ENCODE measurements at regions not wholly inside any gene's neighbourhood (a gene's known extent, or its start where the extent isn't known, plus 50 kb on each side); places are given as distances from the start of the nearest gene placed in this dataset.

DNA sequence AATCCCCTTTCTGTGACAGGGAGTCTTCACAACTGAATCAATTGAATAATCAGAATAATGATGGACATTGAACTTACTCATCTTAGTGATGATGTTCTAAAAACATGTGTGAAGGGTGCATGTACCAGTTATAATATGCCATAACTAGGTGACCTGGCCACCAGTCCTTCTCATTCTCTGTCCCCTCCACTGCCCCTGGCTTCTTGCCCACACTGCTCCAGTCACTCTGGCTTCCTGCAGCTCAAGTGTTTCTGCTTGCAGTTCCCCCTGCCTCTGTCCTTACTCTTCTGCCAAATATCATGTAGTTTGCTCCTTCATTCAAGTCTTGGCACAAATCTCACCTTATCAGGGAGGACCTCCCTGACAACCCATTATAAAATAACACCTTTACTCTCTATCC is 168.1 kb upstream of the SLC7A11 start:
- H3K4me1 ChIP-seq (ENCODE audit: control insufficient read depth, insufficient read depth, low read length, unreplicated experiment): peaks cover 19% of the 10 kb centered on the region
- H2AFZ ChIP-seq (ENCODE audit: low read length, unreplicated experiment): no peak overlapping the region
- H3K79me2 ChIP-seq (ENCODE audit: control insufficient read depth, insufficient read depth, low read length, unreplicated experiment): no peaks in the 10 kb centered on the region
- H3K4me3 ChIP-seq (ENCODE audit: low read depth, low read length): no peak overlapping the region
- H3K36me3 ChIP-seq (ENCODE audit: insufficient read depth, low read length): no peaks in the 10 kb centered on the region
- no peak overlapping the region for H3K27ac ChIP-seq (ENCODE audit: low read depth, low read length)
- H3K27me3 ChIP-seq (ENCODE audit: insufficient read depth, low read length): no peaks in the 10 kb centered on the region

GRCh38 chr4:138409670-138410069 is 167.5 kb upstream of the SLC7A11 start:
- Histone ChIP-seq H3K27ac (ENCODE audit: low read depth, low read length) (no peak overlapping the region), H3K4me3 (ENCODE audit: low read depth, low read length) (no peak overlapping the region), H3K79me2 (ENCODE audit: control insufficient read depth, insufficient read depth, low read length, unreplicated experiment) (no peaks in the 10 kb centered on the region), H2AFZ (ENCODE audit: low read length, unreplicated experiment) (no peak overlapping the region), H3K27me3 (ENCODE audit: insufficient read depth, low read length) (no peaks in the 10 kb centered on the region), H3K36me3 (ENCODE audit: insufficient read depth, low read length) (no peaks in the 10 kb centered on the region), H3K4me1 (ENCODE audit: control insufficient read depth, insufficient read depth, low read length, unreplicated experiment) (peaks cover 22% of the 10 kb centered on the region)

DNA sequence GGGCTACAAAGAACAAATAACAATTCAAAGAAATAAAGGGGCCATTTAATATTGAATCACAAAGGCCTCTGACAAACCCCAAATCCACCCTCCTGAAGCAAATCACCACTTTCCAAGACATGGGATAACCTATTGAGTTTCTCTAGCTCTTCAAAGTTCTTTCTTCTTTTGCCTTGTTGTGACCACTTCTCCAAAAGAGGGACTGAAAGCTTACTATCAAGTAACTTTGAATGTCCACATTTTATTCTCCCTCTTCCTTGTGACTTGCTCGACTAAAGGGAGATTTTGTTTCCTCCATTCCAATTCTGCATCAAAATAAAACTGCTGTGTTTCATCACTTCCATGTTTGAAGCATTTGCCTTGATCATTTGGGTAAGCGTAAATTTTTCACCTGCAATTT is 166.6 kb upstream of the SLC7A11 start:
- Histone ChIP-seq H3K79me2 (ENCODE audit: control insufficient read depth, insufficient read depth, low read length, unreplicated experiment) (no peaks in the 10 kb centered on the region), H3K36me3 (ENCODE audit: insufficient read depth, low read length) (no peaks in the 10 kb centered on the region), H2AFZ (ENCODE audit: low read length, unreplicated experiment) (no peak overlapping the region), H3K27me3 (ENCODE audit: insufficient read depth, low read length) (no peaks in the 10 kb centered on the region), H3K4me3 (ENCODE audit: low read depth, low read length) (no peak overlapping the region), H3K4me1 (ENCODE audit: control insufficient read depth, insufficient read depth, low read length, unreplicated experiment) (peaks cover 22% of the 10 kb centered on the region), H3K27ac (ENCODE audit: low read depth, low read length) (no peak overlapping the region)

DNA sequence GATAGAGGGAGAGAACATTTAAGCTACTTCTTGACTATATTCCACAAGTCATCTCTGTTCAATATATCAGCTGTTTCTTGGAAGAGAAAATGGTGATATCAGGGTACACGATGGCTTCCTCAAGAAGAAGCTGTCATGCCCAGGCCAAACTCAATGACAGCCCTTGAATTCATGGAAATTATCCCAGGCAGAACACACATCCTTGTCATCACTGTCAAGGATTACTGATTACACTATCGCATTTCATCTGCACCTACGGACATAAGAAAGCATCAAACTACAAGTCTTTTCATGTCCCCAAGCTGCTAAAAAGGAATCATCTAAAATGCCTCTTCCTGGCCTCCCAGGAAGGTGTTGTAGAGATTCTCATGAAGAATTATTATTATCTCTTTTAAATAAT is 165.2 kb upstream of the SLC7A11 start:
- H3K27me3 ChIP-seq (ENCODE audit: insufficient read depth, low read length): no peaks in the 10 kb centered on the region
- H2AFZ ChIP-seq (ENCODE audit: low read length, unreplicated experiment): no peak overlapping the region
- no peak overlapping the region for H3K27ac ChIP-seq (ENCODE audit: low read depth, low read length)
- H3K79me2 ChIP-seq (ENCODE audit: control insufficient read depth, insufficient read depth, low read length, unreplicated experiment): no peaks in the 10 kb centered on the region
- no peaks in the 10 kb centered on the region for H3K36me3 ChIP-seq (ENCODE audit: insufficient read depth, low read length)
- no peak overlapping the region for H3K4me3 ChIP-seq (ENCODE audit: low read depth, low read length)
- peaks cover 22% of the 10 kb centered on the region for H3K4me1 ChIP-seq (ENCODE audit: control insufficient read depth, insufficient read depth, low read length, unreplicated experiment)

DNA sequence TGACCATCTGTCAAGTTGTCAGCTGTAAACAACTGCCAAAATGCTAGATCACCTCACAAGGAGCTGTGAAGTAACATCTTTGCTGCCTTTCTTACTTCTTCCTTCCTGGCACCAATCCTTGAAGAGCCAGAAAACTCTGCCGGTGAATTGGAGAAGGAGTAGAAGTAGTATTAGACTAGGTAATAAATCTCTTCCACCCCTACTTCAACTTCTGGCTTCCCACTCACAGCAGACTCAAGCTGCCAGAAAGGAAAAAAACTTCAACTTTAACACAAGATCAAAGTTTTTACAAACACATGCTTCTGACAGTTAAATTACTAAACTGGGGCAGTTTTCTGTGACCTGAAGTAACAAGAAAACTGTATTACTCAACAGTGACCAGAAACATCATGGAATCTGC is 164.7 kb upstream of the SLC7A11 start:
- no peak overlapping the region for H2AFZ ChIP-seq (ENCODE audit: low read length, unreplicated experiment)
- H3K79me2 ChIP-seq (ENCODE audit: control insufficient read depth, insufficient read depth, low read length, unreplicated experiment): no peaks in the 10 kb centered on the region
- H3K27me3 ChIP-seq (ENCODE audit: insufficient read depth, low read length): no peaks in the 10 kb centered on the region
- no peak overlapping the region for H3K27ac ChIP-seq (ENCODE audit: low read depth, low read length)
- H3K4me1 ChIP-seq (ENCODE audit: control insufficient read depth, insufficient read depth, low read length, unreplicated experiment): peaks cover 22% of the 10 kb centered on the region
- H3K4me3 ChIP-seq (ENCODE audit: low read depth, low read length): no peak overlapping the region
- no peaks in the 10 kb centered on the region for H3K36me3 ChIP-seq (ENCODE audit: insufficient read depth, low read length)

DNA sequence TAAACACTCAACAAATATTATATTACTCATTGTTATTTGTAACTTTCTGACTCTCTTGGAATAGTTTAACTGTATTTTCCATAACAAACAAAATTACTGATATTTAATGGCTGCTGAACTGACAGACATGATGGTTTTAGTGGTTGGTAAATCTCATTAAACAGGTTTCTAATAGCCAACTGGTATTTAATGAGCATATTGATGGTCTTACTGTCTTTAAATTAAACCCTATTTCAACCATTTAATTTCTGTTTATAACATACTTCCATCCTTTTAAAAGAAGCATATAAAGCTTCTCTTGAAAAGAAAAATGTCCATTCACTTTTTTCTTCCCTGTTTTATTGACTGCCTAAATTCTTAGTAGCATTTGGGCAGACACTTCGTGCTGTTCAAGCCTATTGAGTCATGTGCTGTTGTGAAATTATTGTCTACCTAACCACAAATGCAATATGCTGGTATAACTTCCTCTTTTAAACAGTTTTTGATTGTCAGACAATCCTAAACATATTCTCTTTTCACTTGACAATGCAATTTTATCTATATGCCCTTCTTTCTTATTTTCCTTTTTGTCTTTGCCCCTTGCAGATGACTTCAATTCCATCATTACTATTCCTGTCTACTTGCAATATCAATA is 163.9 kb upstream of the SLC7A11 start:
- peaks cover 22% of the 10 kb centered on the region for H3K4me1 ChIP-seq (ENCODE audit: control insufficient read depth, insufficient read depth, low read length, unreplicated experiment)
- H3K27ac ChIP-seq (ENCODE audit: low read depth, low read length): no peak overlapping the region
- no peaks in the 10 kb centered on the region for H3K36me3 ChIP-seq (ENCODE audit: insufficient read depth, low read length)
- no peaks in the 10 kb centered on the region for H3K27me3 ChIP-seq (ENCODE audit: insufficient read depth, low read length)
- no peak overlapping the region for H3K4me3 ChIP-seq (ENCODE audit: low read depth, low read length)
- no peak overlapping the region for H2AFZ ChIP-seq (ENCODE audit: low read length, unreplicated experiment)
- H3K79me2 ChIP-seq (ENCODE audit: control insufficient read depth, insufficient read depth, low read length, unreplicated experiment): no peaks in the 10 kb centered on the region

DNA sequence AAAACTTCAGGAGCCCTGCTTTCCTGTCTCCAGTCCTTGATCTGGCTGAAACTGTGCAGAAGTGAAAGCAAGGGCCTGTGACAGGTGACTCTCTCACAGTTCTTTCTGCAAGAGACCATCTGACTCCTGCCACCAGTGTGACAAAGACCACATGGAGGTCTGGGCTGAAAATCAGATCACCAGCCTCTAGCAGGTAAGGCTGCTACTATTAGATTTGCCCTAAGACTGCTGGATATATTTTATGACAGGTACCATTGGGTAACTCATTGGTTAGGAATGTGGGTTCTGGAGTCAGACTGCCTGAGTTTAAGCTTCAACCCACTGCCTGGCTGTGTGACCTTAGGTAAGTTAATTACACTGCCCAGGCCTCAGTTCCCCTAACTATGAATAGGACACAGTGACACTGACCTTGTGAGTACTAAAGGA is 163.3 kb upstream of the SLC7A11 start:
- no peak overlapping the region for H3K27ac ChIP-seq (ENCODE audit: low read depth, low read length)
- H3K27me3 ChIP-seq (ENCODE audit: insufficient read depth, low read length): no peaks in the 10 kb centered on the region
- peaks cover 22% of the 10 kb centered on the region for H3K4me1 ChIP-seq (ENCODE audit: control insufficient read depth, insufficient read depth, low read length, unreplicated experiment)
- no peak overlapping the region for H2AFZ ChIP-seq (ENCODE audit: low read length, unreplicated experiment)
- H3K79me2 ChIP-seq (ENCODE audit: control insufficient read depth, insufficient read depth, low read length, unreplicated experiment): no peaks in the 10 kb centered on the region
- H3K4me3 ChIP-seq (ENCODE audit: low read depth, low read length): no peak overlapping the region
- H3K36me3 ChIP-seq (ENCODE audit: insufficient read depth, low read length): no peaks in the 10 kb centered on the region

DNA sequence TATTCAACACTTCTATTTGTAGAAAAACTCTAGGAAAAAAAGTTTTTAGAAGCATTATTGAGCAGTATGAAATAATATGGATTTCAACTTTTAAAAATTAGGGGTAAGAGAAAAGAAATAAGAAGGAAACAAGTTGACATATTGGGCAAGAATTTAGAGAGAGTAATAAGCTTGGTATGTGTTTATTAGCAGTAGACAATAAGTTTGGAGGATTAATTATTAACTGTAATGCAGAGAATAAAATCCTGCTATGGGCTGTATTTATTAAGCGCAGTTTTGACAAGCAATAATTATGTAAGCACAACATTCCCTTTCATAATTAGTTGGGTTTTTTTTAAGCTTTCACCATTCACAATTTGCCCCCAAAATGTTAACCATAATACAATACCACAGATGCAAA is 162.7 kb upstream of the SLC7A11 start:
- Histone ChIP-seq H3K4me3 (ENCODE audit: low read depth, low read length) (no peak overlapping the region), H3K27me3 (ENCODE audit: insufficient read depth, low read length) (no peaks in the 10 kb centered on the region), H3K36me3 (ENCODE audit: insufficient read depth, low read length) (no peaks in the 10 kb centered on the region), H2AFZ (ENCODE audit: low read length, unreplicated experiment) (no peak overlapping the region), H3K27ac (ENCODE audit: low read depth, low read length) (no peak overlapping the region), H3K4me1 (ENCODE audit: control insufficient read depth, insufficient read depth, low read length, unreplicated experiment) (peaks cover 22% of the 10 kb centered on the region), H3K79me2 (ENCODE audit: control insufficient read depth, insufficient read depth, low read length, unreplicated experiment) (no peaks in the 10 kb centered on the region)

DNA sequence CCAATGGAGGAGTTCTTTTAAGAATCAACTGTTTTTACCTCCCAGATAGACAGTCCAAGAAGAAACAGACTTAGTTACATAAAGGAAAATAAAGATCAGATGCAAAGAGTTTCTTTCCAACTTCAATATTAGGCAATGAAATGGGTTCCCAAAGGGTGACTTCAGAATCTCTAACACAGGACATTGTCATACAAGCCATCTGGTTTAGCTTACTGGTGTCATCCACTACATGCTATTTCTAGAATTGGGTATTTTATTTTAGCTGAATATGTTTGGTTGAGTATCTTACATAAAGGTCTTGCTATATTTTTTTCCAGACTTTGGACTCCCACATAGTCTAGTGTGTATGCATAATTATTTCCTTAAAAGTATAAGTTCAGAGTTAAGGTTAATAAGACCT is 162.1 kb upstream of the SLC7A11 start:
- Histone ChIP-seq H3K36me3 (ENCODE audit: insufficient read depth, low read length) (no peaks in the 10 kb centered on the region), H3K4me3 (ENCODE audit: low read depth, low read length) (no peak overlapping the region), H3K27ac (ENCODE audit: low read depth, low read length) (no peak overlapping the region), H3K4me1 (ENCODE audit: control insufficient read depth, insufficient read depth, low read length, unreplicated experiment) (peaks cover 22% of the 10 kb centered on the region), H2AFZ (ENCODE audit: low read length, unreplicated experiment) (no peak overlapping the region), H3K27me3 (ENCODE audit: insufficient read depth, low read length) (no peaks in the 10 kb centered on the region), H3K79me2 (ENCODE audit: control insufficient read depth, insufficient read depth, low read length, unreplicated experiment) (no peaks in the 10 kb centered on the region)

GRCh38 chr4:138401334-138401733 is 159.2 kb upstream of the SLC7A11 start:
- H3K4me1 ChIP-seq (ENCODE audit: control insufficient read depth, insufficient read depth, low read length, unreplicated experiment): peaks cover 21% of the 10 kb centered on the region
- H3K79me2 ChIP-seq (ENCODE audit: control insufficient read depth, insufficient read depth, low read length, unreplicated experiment): no peaks in the 10 kb centered on the region
- H3K27me3 ChIP-seq (ENCODE audit: insufficient read depth, low read length): no peaks in the 10 kb centered on the region
- H3K27ac ChIP-seq (ENCODE audit: low read depth, low read length): no peak overlapping the region
- no peaks in the 10 kb centered on the region for H3K36me3 ChIP-seq (ENCODE audit: insufficient read depth, low read length)
- H2AFZ ChIP-seq (ENCODE audit: low read length, unreplicated experiment): no peak overlapping the region
- H3K4me3 ChIP-seq (ENCODE audit: low read depth, low read length): no peak overlapping the region

GRCh38 chr4:138400543-138400942 is 158.4 kb upstream of the SLC7A11 start:
- Histone ChIP-seq H3K27me3 (ENCODE audit: insufficient read depth, low read length) (no peaks in the 10 kb centered on the region), H2AFZ (ENCODE audit: low read length, unreplicated experiment) (no peak overlapping the region), H3K36me3 (ENCODE audit: insufficient read depth, low read length) (no peaks in the 10 kb centered on the region), H3K4me1 (ENCODE audit: control insufficient read depth, insufficient read depth, low read length, unreplicated experiment) (peaks cover 14% of the 10 kb centered on the region), H3K79me2 (ENCODE audit: control insufficient read depth, insufficient read depth, low read length, unreplicated experiment) (no peaks in the 10 kb centered on the region), H3K4me3 (ENCODE audit: low read depth, low read length) (no peak overlapping the region), H3K27ac (ENCODE audit: low read depth, low read length) (no peak overlapping the region)
